ENCODE measurements at regions not wholly inside any gene's neighbourhood (a gene's known extent, or its start where the extent isn't known, plus 50 kb on each side); places are given as distances from the start of the nearest gene placed in this dataset. TPM values are rescaled to one million over a fixed set of nuclear protein-coding genes. Genes with fewer than 3 reads are reported as not detected.

GRCh38 chr1:118243269-118243668 is 58.2 kb upstream of the SPAG17 start:
- Histone ChIP-seq H3K36me3 (ENCODE audit: low read depth) (no peaks in the 10 kb centered on the region), H3K79me2 (ENCODE audit: insufficient read depth) (no peaks in the 10 kb centered on the region), H3K27me3 (replicated peaks; ENCODE audit: insufficient read depth) (no peaks in the 10 kb centered on the region), H3K4me2 (ENCODE audit: unreplicated experiment) (no peak overlapping the region), H3K9ac (no peak overlapping the region), H4K20me1 (ENCODE audit: insufficient read depth) (no peaks in the 10 kb centered on the region), H3F3A (ENCODE audit: insufficient read depth) (no peaks in the 10 kb centered on the region), H3K9me3 (ENCODE audit: low read depth) (no peaks in the 10 kb centered on the region), H2AFZ (no peak overlapping the region), H3K27ac (no peak overlapping the region), H3K4me3 (no peak overlapping the region), H3K9me2 (ENCODE audit: insufficient read depth) (no peaks in the 10 kb centered on the region), H3K4me1 (ENCODE audit: insufficient read depth) (no peaks in the 10 kb centered on the region)
- TF ChIP-seq EZH2phosphoT487 (IDR thresholded peaks at IDR 0.05; ENCODE audit: insufficient read depth, low read depth), result no peak
- no peak for TF ChIP-seq EZH2 (IDR thresholded peaks at IDR 0.05; ENCODE audit: insufficient read depth, poor library complexity, severe bottlenecking)
- WGBS, 2 experiments (ENCODE audit: low coverage in 1 of 2, low lambda C conversion rate in 2 of 2, missing lambda C conversion rate in 2 of 2), result 52 to 58% methylated on average over 4 of the region's 4 CpGs
- in situ Hi-C loops (cut with MboI), result no loop called here
- no peak for DNase-seq

Small RNA genes in the stretch of these regions (small RNA-seq; reads per million reads assigned to genes)
- not detected for gene RNA5SP56 (ENCODE audit: low read depth, low replicate concordance)

Measured in GM23248 (cell line).